Tibial artery (tissue), 4 donors: ENCODE measurements at regions not wholly inside any gene's neighbourhood (a gene's known extent, or its start where the extent isn't known, plus 50 kb on each side); places are given as distances from the start of the nearest gene placed in this dataset.
"Not testable (repeated sequence)": the region's sequence is repeated elsewhere in the genome, so short reads cannot be mapped to it uniquely, and the experiment has no call there.

Source experiments
- DNase-seq, 2 donors: peaks; one replicate each; pipeline ENCODE4 v3.0.0-alpha.2; 2019
- H3K27ac ChIP-seq, 2 donors: fragments of 200-600 bp; sonication (generic) in 1 of 2; 1 replicate in 1 of 2; 2 replicates in 1 of 2; pipeline ENCODE4 v1.5.1; 2018 to 2019; ENCODE audit warnings: mild to moderate bottlenecking in 1 of 2
- H3K27me3 ChIP-seq, 2 donors: fragments of 200-600 bp; sonication (generic) in 1 of 2; one replicate each; pipeline versions ENCODE4 v1.5.1 to v1.6.0; 2016 to 2019
- H3K36me3 ChIP-seq, 3 donors: fragments of 200-600 bp; sonication (generic) in 2 of 3; one replicate each; pipeline ENCODE4 v1.5.1; 2016 to 2019; ENCODE audit warnings: mild to moderate bottlenecking in 2 of 3
- H3K4me1 ChIP-seq, 4 donors: fragments of 200-600 bp; sonication (generic) in 2 of 4; 1 replicate in 3 of 4; 2 replicates in 1 of 4; pipeline ENCODE4 v1.5.1; 2016 to 2019
- H3K4me3 ChIP-seq, 2 donors: fragments of 200-600 bp; sonication (generic) in 1 of 2; 1 replicate in 1 of 2; 2 replicates in 1 of 2; pipeline ENCODE4 v1.5.1; 2018 to 2019; ENCODE audit warnings: mild to moderate bottlenecking in 2 of 2
- H3K9me3 ChIP-seq, 3 donors: fragments of 200-600 bp; sonication (generic) in 1 of 3; one replicate each; pipeline ENCODE4 v1.5.1; 2016 to 2019
- CTCF ChIP-seq, 2 experiments: fragments of 200-600 bp in 1 of 2; fragments of 450-650 bp in 1 of 2; IDR thresholded peaks; one replicate each; pipeline ENCODE4 v1.5.1; 2017 to 2019; ENCODE audit warnings: antibody characterized with exemption in 2 of 2, mild to moderate bottlenecking in 1 of 2, moderate library complexity in 1 of 2
- intact Hi-C: fragments of 100-400 bp; cut with DNase I; formaldehyde crosslinking; loops from one replicate; pipeline ENCODE4 v1.15.0; 2023; ENCODE audit warnings: low total_unique reads

GRCh38 chr13:22925881-22926747 is 254.7 kb upstream of the SGCG start:
- Histone ChIP-seq H3K27ac (no peak overlapping the region), H3K4me1 (no peaks in the 10 kb centered on the region), H3K27me3 (peaks cover 0 to 8% of the 10 kb centered on the region in 2 donors), H3K9me3 (no peaks in the 10 kb centered on the region), H3K4me3 (peak overlapping the region; percentile 34 to 44), H3K36me3 (no peaks in the 10 kb centered on the region)
- peak in 1 of 2 donors; percentile 77 for DNase-seq
- intact Hi-C loops, result no loop called here
- no peak for TF ChIP-seq CTCF (IDR thresholded peaks at IDR 0.05)

GRCh38 chr13:22926748-22927400 is 253.9 kb upstream of the SGCG start:
- TF ChIP-seq CTCF (IDR thresholded peaks at IDR 0.05), result no peak
- peaks cover 0 to 8% of the 10 kb centered on the region in 2 donors for H3K27me3 ChIP-seq
- no peak overlapping the region for H3K27ac ChIP-seq
- no peaks in the 10 kb centered on the region for H3K4me1 ChIP-seq
- no peaks in the 10 kb centered on the region for H3K36me3 ChIP-seq
- H3K4me3 ChIP-seq, result peak overlapping the region; percentile 34 to 44
- DNase-seq, result no peak
- H3K9me3 ChIP-seq, result no peaks in the 10 kb centered on the region
- intact Hi-C loops, result no loop called here

GRCh38 chr13:22927845-22928244 is 252.9 kb upstream of the SGCG start:
- H3K36me3 ChIP-seq, H3K27me3 ChIP-seq, DNase-seq, intact Hi-C loops, H3K4me1 ChIP-seq, H3K4me3 ChIP-seq, H3K27ac ChIP-seq, H3K9me3 ChIP-seq: not testable (repeated sequence)

- DNase-seq, result no peak
Measured at GRCh38 chr13:22929381-22930126, 251.2 kb upstream of the SGCG start.

GRCh38 chr13:22931576-22931975 is 249.2 kb upstream of the SGCG start:
- no peak overlapping the region for H3K4me3 ChIP-seq
- H3K9me3 ChIP-seq, result no peaks in the 10 kb centered on the region
- no peaks in the 10 kb centered on the region for H3K36me3 ChIP-seq
- no peak for TF ChIP-seq CTCF (IDR thresholded peaks at IDR 0.05)
- H3K4me1 ChIP-seq, result no peaks in the 10 kb centered on the region
- no peak overlapping the region for H3K27ac ChIP-seq
- peaks cover 0 to 6% of the 10 kb centered on the region in 2 donors for H3K27me3 ChIP-seq
- DNase-seq, result no peak
- intact Hi-C loops, result no loop called here

More at GRCh38 chr13:22929381-22930126, 251.2 kb upstream of the SGCG start:
- no peaks in the 10 kb centered on the region for H3K36me3 ChIP-seq
- intact Hi-C loops, result no loop called here
- no peaks in the 10 kb centered on the region for H3K4me1 ChIP-seq
- H3K27ac ChIP-seq, result no peak overlapping the region
- no peak for TF ChIP-seq CTCF (IDR thresholded peaks at IDR 0.05)
- H3K9me3 ChIP-seq, result no peaks in the 10 kb centered on the region
- peaks cover 0 to 8% of the 10 kb centered on the region in 2 donors for H3K27me3 ChIP-seq
- H3K4me3 ChIP-seq, result no peak overlapping the region

GRCh38 chr13:22932632-22933412 is 248.0 kb upstream of the SGCG start:
- intact Hi-C loops, H3K4me1 ChIP-seq, H3K27me3 ChIP-seq, H3K27ac ChIP-seq, H3K4me3 ChIP-seq, H3K9me3 ChIP-seq, DNase-seq, H3K36me3 ChIP-seq: not testable (repeated sequence)
